GM23338 (cell line): ENCODE measurements at regions not wholly inside any gene's neighbourhood (a gene's known extent, or its start where the extent isn't known, plus 50 kb on each side); places are given as distances from the start of the nearest gene placed in this dataset.

ENCODE experiments used
- ATAC-seq: fragments of 200-7000 bp; cut with Tn5 transposase; 3 replicates; pipeline ENCODE4 v1.9.1; 2020
- DNase-seq: peaks from one replicate; pipeline ENCODE4 v3.0.0-alpha.2; 2015; ENCODE audit warnings: low spot score
- H2AFZ ChIP-seq: fragments of 200-600 bp; sonication (generic); 2 replicates; pipeline ENCODE4 v1.8.0; 2016; ENCODE audit warnings: antibody characterized with exemption, mild to moderate bottlenecking, moderate library complexity
- H3F3A ChIP-seq: fragments of 200-600 bp; sonication (generic); replicated peaks from 2 replicates; pipeline ENCODE4 v1.8.0; 2017; ENCODE audit warnings: antibody characterized with exemption, mixed run types, low read depth
- H3K27ac ChIP-seq: fragments of 200-600 bp; sonication (generic); 2 replicates; pipeline ENCODE4 v1.6.1; 2016; ENCODE audit warnings: low read depth
- H3K27me3 ChIP-seq: fragments of 200-600 bp; sonication (generic); 2 replicates; pipeline ENCODE4 v1.8.0; 2016; ENCODE audit warnings: mild to moderate bottlenecking, mixed run types, moderate library complexity; ENCODE audit not compliant: insufficient read depth
- H3K36me3 ChIP-seq: fragments of 200-600 bp; sonication (generic); 2 replicates; pipeline ENCODE4 v1.8.0; 2016; ENCODE audit warnings: mild to moderate bottlenecking; ENCODE audit not compliant: insufficient read depth
- H3K4me1 ChIP-seq: fragments of 200-600 bp; sonication (generic); 2 replicates; pipeline ENCODE4 v1.8.0; 2016; ENCODE audit warnings: mild to moderate bottlenecking, moderate library complexity; ENCODE audit not compliant: insufficient read depth
- H3K4me2 ChIP-seq: fragments of 200-600 bp; sonication (generic); 2 replicates; pipeline ENCODE4 v1.7.1; 2017; ENCODE audit warnings: mixed run types
- H3K4me3 ChIP-seq: fragments of 200-600 bp; sonication (generic); 2 replicates; pipeline ENCODE4 v1.6.1; 2016; ENCODE audit warnings: mixed run types
- H3K79me2 ChIP-seq: fragments of 200-600 bp; sonication (generic); replicated peaks from 2 replicates; pipeline ENCODE4 v1.8.0; 2017; ENCODE audit warnings: mild to moderate bottlenecking; ENCODE audit not compliant: insufficient read depth
- H3K9me2 ChIP-seq: fragments of 200-600 bp; sonication (generic); 2 replicates; pipeline ENCODE4 v1.8.0; 2017; ENCODE audit not compliant: insufficient read depth
- H4K20me1 ChIP-seq: fragments of 200-600 bp; sonication (generic); replicated peaks from 2 replicates; pipeline ENCODE4 v1.8.0; 2017; ENCODE audit warnings: mild to moderate bottlenecking; ENCODE audit not compliant: insufficient read depth
- H3K27ac Mint-ChIP-seq: 2 replicates; pipeline ENCODE4 v1.8.0; 2020; ENCODE audit warnings: inconsistent platforms, mild to moderate bottlenecking, moderate library complexity, mixed read lengths
- H3K27me3 Mint-ChIP-seq: 3 replicates; pipeline ENCODE4 v1.8.0; 2022; ENCODE audit warnings: low read depth, mild to moderate bottlenecking, moderate library complexity, mixed read lengths, inconsistent platforms; ENCODE audit not compliant: insufficient read depth, poor library complexity
- H3K36me3 Mint-ChIP-seq: 3 replicates; pipeline ENCODE4 v1.8.0; 2021; ENCODE audit warnings: low read depth, mild to moderate bottlenecking, inconsistent platforms, moderate library complexity, mixed read lengths
- H3K4me1 Mint-ChIP-seq: 3 replicates; pipeline ENCODE4 v1.8.0; 2020; ENCODE audit warnings: mild to moderate bottlenecking, inconsistent platforms, mixed read lengths
- H3K4me3 Mint-ChIP-seq: 3 replicates; pipeline ENCODE4 v1.8.0; 2021; ENCODE audit warnings: moderate library complexity, mild to moderate bottlenecking, inconsistent platforms, mixed read lengths
- H3K9me3 Mint-ChIP-seq: 3 replicates; pipeline ENCODE4 v1.8.0; 2020; ENCODE audit warnings: moderate library complexity, mild to moderate bottlenecking, inconsistent platforms, mixed read lengths
- CREB1 ChIP-seq: fragments of 250-450 bp; sonication (Bioruptor Pico); IDR thresholded peaks from 2 replicates; pipeline ENCODE4 v1.5.0; 2020; ENCODE audit warnings: low read depth, mild to moderate bottlenecking, moderate library complexity
- EZH2 ChIP-seq: fragments of 200-600 bp; sonication (generic); IDR thresholded peaks from one replicate; pipeline ENCODE4 v1.8.0; 2017; ENCODE audit warnings: antibody characterized with exemption, mild to moderate bottlenecking, low read depth; ENCODE audit not compliant: unreplicated experiment
- EZH2phosphoT487 ChIP-seq: fragments of 200-600 bp; sonication (generic); IDR thresholded peaks from one replicate; pipeline ENCODE4 v1.8.1; 2018; ENCODE audit warnings: antibody characterized with exemption; ENCODE audit not compliant: unreplicated experiment
- JUNB ChIP-seq: IDR thresholded peaks from one replicate; pipeline ENCODE4 v1.6.1; 2016; ENCODE audit warnings: antibody characterized with exemption; ENCODE audit not compliant: unreplicated experiment
- NANOG ChIP-seq: IDR thresholded peaks from 2 replicates; pipeline ENCODE4 v1.6.1; 2016; ENCODE audit warnings: antibody characterized with exemption, borderline replicate concordance
- POLR2AphosphoS5 ChIP-seq: IDR thresholded peaks from 2 replicates; pipeline ENCODE4 v1.6.1; 2016; ENCODE audit warnings: antibody characterized with exemption, low read depth
- STAT1 ChIP-seq: IDR thresholded peaks from one replicate; pipeline ENCODE4 v1.6.1; 2016; ENCODE audit warnings: antibody characterized with exemption; ENCODE audit not compliant: unreplicated experiment
- ZNF114 ChIP-seq: fragments of 250-450 bp; sonication (Bioruptor Pico); IDR thresholded peaks from 2 replicates; pipeline ENCODE4 v1.5.0; 2020; ENCODE audit warnings: mild to moderate bottlenecking, moderate library complexity
- ZNF331 ChIP-seq: fragments of 250-450 bp; sonication (Bioruptor Pico); IDR thresholded peaks from 2 replicates; pipeline ENCODE4 v1.5.0; 2020; ENCODE audit warnings: low read depth, mild to moderate bottlenecking, moderate library complexity
- TF ChIP-seq, protein P1 (sequence below): IDR thresholded peaks from 2 replicates; pipeline ENCODE4 v1.6.1; 2016; ENCODE audit warnings: antibody characterized with exemption
- TF ChIP-seq, protein P2 (sequence below): IDR thresholded peaks from one replicate; pipeline ENCODE4 v1.6.1; 2018; ENCODE audit warnings: antibody characterized with exemption; ENCODE audit not compliant: unreplicated experiment
- TF ChIP-seq, protein P3 (sequence below): fragments of 250-450 bp; sonication (Bioruptor Pico); IDR thresholded peaks from 2 replicates; pipeline ENCODE4 v1.5.0; 2020; ENCODE audit warnings: mild to moderate bottlenecking, moderate library complexity
- TF ChIP-seq, protein P4 (sequence below), 2 experiments: fragments of 200-600 bp in 1 of 2; sonication (generic) in 1 of 2; conservative IDR thresholded peaks; 2 replicates each; pipeline versions ENCODE4 v1.5.1 to v1.6.1; 2016 to 2017; ENCODE audit warnings: antibody characterized with exemption in 2 of 2, low read depth in 2 of 2, mild to moderate bottlenecking in 2 of 2, moderate library complexity in 1 of 2

DNA sequence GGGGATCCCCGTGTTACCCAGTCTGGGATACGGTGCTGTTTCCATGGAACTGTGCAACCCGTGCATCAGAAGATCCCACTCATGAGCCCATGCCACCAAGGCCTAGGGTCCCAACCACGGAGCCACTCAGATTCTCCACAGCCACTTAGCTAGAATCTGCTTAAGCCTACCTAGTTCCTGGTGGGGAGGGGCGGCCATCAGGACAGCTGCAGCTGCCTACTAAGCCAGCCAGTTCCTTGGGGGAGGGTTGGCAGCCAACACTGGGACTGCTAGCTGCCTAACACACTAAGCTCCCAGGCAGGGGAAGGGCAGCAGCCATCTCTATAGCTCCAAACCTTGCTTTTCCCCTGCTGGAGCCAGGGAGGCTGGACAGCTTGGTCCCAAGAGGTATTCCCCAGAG lies 549.2 kb upstream of the BRINP3 start:
- no peak overlapping the region for H3K4me2 ChIP-seq
- TF ChIP-seq CREB1, result no peak
- TF ChIP-seq ZNF114, result no peak
- TF ChIP-seq, protein P1, sequence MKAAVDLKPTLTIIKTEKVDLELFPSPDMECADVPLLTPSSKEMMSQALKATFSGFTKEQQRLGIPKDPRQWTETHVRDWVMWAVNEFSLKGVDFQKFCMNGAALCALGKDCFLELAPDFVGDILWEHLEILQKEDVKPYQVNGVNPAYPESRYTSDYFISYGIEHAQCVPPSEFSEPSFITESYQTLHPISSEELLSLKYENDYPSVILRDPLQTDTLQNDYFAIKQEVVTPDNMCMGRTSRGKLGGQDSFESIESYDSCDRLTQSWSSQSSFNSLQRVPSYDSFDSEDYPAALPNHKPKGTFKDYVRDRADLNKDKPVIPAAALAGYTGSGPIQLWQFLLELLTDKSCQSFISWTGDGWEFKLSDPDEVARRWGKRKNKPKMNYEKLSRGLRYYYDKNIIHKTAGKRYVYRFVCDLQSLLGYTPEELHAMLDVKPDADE, result no peak
- TF ChIP-seq, protein P2, sequence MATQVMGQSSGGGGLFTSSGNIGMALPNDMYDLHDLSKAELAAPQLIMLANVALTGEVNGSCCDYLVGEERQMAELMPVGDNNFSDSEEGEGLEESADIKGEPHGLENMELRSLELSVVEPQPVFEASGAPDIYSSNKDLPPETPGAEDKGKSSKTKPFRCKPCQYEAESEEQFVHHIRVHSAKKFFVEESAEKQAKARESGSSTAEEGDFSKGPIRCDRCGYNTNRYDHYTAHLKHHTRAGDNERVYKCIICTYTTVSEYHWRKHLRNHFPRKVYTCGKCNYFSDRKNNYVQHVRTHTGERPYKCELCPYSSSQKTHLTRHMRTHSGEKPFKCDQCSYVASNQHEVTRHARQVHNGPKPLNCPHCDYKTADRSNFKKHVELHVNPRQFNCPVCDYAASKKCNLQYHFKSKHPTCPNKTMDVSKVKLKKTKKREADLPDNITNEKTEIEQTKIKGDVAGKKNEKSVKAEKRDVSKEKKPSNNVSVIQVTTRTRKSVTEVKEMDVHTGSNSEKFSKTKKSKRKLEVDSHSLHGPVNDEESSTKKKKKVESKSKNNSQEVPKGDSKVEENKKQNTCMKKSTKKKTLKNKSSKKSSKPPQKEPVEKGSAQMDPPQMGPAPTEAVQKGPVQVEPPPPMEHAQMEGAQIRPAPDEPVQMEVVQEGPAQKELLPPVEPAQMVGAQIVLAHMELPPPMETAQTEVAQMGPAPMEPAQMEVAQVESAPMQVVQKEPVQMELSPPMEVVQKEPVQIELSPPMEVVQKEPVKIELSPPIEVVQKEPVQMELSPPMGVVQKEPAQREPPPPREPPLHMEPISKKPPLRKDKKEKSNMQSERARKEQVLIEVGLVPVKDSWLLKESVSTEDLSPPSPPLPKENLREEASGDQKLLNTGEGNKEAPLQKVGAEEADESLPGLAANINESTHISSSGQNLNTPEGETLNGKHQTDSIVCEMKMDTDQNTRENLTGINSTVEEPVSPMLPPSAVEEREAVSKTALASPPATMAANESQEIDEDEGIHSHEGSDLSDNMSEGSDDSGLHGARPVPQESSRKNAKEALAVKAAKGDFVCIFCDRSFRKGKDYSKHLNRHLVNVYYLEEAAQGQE, result no peak
- TF ChIP-seq, protein P3, sequence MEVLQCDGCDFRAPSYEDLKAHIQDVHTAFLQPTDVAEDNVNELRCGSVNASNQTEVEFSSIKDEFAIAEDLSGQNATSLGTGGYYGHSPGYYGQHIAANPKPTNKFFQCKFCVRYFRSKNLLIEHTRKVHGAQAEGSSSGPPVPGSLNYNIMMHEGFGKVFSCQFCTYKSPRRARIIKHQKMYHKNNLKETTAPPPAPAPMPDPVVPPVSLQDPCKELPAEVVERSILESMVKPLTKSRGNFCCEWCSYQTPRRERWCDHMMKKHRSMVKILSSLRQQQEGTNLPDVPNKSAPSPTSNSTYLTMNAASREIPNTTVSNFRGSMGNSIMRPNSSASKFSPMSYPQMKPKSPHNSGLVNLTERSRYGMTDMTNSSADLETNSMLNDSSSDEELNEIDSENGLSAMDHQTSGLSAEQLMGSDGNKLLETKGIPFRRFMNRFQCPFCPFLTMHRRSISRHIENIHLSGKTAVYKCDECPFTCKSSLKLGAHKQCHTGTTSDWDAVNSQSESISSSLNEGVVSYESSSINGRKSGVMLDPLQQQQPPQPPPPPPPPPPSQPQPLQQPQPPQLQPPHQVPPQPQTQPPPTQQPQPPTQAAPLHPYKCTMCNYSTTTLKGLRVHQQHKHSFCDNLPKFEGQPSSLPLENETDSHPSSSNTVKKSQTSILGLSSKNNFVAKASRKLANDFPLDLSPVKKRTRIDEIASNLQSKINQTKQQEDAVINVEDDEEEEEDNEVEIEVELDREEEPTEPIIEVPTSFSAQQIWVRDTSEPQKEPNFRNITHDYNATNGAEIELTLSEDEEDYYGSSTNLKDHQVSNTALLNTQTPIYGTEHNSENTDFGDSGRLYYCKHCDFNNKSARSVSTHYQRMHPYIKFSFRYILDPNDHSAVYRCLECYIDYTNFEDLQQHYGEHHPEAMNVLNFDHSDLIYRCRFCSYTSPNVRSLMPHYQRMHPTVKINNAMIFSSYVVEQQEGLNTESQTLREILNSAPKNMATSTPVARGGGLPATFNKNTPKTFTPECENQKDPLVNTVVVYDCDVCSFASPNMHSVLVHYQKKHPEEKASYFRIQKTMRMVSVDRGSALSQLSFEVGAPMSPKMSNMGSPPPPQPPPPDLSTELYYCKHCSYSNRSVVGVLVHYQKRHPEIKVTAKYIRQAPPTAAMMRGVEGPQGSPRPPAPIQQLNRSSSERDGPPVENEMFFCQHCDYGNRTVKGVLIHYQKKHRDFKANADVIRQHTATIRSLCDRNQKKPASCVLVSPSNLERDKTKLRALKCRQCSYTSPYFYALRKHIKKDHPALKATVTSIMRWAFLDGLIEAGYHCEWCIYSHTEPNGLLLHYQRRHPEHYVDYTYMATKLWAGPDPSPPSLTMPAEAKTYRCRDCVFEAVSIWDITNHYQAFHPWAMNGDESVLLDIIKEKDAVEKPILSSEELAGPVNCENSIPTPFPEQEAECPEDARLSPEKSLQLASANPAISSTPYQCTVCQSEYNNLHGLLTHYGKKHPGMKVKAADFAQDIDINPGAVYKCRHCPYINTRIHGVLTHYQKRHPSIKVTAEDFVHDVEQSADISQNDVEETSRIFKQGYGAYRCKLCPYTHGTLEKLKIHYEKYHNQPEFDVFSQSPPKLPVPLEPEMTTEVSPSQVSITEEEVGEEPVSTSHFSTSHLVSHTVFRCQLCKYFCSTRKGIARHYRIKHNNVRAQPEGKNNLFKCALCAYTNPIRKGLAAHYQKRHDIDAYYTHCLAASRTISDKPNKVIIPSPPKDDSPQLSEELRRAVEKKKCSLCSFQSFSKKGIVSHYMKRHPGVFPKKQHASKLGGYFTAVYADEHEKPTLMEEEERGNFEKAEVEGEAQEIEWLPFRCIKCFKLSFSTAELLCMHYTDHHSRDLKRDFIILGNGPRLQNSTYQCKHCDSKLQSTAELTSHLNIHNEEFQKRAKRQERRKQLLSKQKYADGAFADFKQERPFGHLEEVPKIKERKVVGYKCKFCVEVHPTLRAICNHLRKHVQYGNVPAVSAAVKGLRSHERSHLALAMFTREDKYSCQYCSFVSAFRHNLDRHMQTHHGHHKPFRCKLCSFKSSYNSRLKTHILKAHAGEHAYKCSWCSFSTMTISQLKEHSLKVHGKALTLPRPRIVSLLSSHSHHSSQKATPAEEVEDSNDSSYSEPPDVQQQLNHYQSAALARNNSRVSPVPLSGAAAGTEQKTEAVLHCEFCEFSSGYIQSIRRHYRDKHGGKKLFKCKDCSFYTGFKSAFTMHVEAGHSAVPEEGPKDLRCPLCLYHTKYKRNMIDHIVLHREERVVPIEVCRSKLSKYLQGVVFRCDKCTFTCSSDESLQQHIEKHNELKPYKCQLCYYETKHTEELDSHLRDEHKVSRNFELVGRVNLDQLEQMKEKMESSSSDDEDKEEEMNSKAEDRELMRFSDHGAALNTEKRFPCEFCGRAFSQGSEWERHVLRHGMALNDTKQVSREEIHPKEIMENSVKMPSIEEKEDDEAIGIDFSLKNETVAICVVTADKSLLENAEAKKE (CRISPR knock-in tag), result no peak
- no peak for TF ChIP-seq ZNF331 (CRISPR knock-in tag)
- TF ChIP-seq JUNB, result no peak
- TF ChIP-seq EZH2phosphoT487, result no peak
- TF ChIP-seq STAT1, result no peak
- TF ChIP-seq NANOG, result no peak
- no peak for TF ChIP-seq EZH2
- no peak for TF ChIP-seq POLR2AphosphoS5
- TF ChIP-seq, protein P4, sequence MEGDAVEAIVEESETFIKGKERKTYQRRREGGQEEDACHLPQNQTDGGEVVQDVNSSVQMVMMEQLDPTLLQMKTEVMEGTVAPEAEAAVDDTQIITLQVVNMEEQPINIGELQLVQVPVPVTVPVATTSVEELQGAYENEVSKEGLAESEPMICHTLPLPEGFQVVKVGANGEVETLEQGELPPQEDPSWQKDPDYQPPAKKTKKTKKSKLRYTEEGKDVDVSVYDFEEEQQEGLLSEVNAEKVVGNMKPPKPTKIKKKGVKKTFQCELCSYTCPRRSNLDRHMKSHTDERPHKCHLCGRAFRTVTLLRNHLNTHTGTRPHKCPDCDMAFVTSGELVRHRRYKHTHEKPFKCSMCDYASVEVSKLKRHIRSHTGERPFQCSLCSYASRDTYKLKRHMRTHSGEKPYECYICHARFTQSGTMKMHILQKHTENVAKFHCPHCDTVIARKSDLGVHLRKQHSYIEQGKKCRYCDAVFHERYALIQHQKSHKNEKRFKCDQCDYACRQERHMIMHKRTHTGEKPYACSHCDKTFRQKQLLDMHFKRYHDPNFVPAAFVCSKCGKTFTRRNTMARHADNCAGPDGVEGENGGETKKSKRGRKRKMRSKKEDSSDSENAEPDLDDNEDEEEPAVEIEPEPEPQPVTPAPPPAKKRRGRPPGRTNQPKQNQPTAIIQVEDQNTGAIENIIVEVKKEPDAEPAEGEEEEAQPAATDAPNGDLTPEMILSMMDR (conservative IDR thresholded peaks at IDR 0.05; ENCODE audit: low read depth in 2 of 2), result no peak
- H3K27me3 ChIP-seq, result no peaks in the 10 kb centered on the region
- no peak overlapping the region for H3K4me3 Mint-ChIP-seq
- no peaks in the 10 kb centered on the region for H3K9me2 ChIP-seq
- ATAC-seq (no peak), DNase-seq (no peak)
- H3F3A ChIP-seq, result no peaks in the 10 kb centered on the region
- H3K27ac Mint-ChIP-seq, result no peak overlapping the region
- no peaks in the 10 kb centered on the region for H3K4me1 ChIP-seq
- H3K4me3 ChIP-seq, result no peak overlapping the region
- H2AFZ ChIP-seq, result no peak overlapping the region
- no peaks in the 10 kb centered on the region for H3K4me1 Mint-ChIP-seq
- H4K20me1 ChIP-seq, result no peaks in the 10 kb centered on the region
- H3K79me2 ChIP-seq, result no peaks in the 10 kb centered on the region
- H3K9me3 Mint-ChIP-seq, result peaks cover 9% of the 10 kb centered on the region; the same call in 2 of the 3 replicates
- H3K36me3 ChIP-seq, result no peaks in the 10 kb centered on the region
- H3K36me3 Mint-ChIP-seq, result no peaks in the 10 kb centered on the region
- peaks cover 5% of the 10 kb centered on the region for H3K27me3 Mint-ChIP-seq
- no peak overlapping the region for H3K27ac ChIP-seq
